GM19328 (cell line): ENCODE measurements at regions not wholly inside any gene's neighbourhood (a gene's known extent, or its start where the extent isn't known, plus 50 kb on each side); places are given as distances from the start of the nearest gene placed in this dataset.

Experiments used
- ATAC-seq: cut with Tn5 transposase; IDR thresholded peaks from one replicate; pipeline ENCODE4 v1.9.1; 2021; ENCODE audit warnings: mild to moderate bottlenecking, moderate library complexity; ENCODE audit not compliant: unreplicated experiment

GRCh38 chr2:898319-898718, 52.3 kb upstream of the SNTG2 start:
- ATAC-seq = no peak

DNA sequence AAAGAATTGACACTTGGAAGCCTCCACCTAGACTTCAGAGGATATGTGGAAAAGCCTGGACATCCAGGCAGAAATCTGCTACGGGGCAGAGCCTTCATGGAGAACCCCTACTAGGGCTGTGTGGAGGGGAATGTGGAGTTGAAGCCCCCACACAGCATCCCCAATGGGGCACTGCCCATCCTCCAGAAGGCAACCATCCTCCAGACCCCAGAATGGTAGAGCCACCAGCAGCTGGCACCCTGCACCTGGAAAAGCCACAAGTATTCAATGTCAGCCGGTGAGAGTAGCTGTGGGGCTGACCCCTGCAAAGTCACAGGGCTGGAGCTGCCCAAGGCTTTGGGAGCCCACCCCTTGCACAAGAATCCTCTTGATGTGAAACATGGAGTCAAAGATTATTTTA, 53.6 kb upstream of the SNTG2 start:
- no peak for ATAC-seq

DNA sequence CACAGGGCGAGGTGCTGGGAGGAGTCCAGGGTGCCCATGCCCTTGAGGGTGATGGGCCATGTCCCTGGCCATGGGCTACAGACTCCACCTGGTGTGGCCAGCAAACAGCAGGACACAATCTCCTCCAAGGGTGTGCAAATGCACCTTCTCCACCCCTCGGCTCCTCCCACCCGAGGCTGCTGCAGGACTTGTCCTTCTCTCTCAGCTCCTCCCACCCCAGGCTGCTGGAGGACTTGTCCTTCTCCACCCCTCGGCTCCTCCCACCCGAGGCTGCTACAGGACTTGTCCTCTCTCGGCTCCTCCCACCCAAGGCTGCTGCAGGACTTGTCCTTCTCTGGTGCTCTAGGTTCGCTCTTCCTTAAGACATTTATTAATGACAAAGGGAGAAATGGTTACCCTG, 57.3 kb upstream of the SNTG2 start:
- no peak for ATAC-seq

GRCh38 chr2:892892-893291, 57.8 kb upstream of the SNTG2 start:
- ATAC-seq = no peak

DNA sequence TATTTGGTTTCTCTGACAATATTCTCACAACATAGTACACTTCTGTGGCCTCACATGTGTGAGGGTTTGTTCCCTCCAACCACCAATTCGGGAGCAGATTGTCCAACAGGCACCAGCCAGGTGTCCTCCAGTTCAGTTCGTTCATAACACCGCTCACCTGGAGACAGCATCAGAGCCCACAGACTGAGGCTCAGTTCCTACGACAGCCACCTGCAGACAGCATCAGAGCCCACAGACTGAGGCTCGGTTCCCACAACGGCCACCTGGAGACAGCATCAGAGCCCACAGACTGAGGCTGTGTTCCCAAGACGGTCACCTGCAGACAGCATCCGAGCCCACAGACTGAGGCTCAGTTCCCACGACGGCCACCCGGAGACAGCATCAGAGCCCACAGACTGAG, 58.2 kb upstream of the SNTG2 start:
- no peak for ATAC-seq

- ATAC-seq = no peak
Observed at GRCh38 chr2:891734-892133, 58.9 kb upstream of the SNTG2 start.

GRCh38 chr2:890791-891190, 59.9 kb upstream of the SNTG2 start:
- ATAC-seq = no peak

DNA sequence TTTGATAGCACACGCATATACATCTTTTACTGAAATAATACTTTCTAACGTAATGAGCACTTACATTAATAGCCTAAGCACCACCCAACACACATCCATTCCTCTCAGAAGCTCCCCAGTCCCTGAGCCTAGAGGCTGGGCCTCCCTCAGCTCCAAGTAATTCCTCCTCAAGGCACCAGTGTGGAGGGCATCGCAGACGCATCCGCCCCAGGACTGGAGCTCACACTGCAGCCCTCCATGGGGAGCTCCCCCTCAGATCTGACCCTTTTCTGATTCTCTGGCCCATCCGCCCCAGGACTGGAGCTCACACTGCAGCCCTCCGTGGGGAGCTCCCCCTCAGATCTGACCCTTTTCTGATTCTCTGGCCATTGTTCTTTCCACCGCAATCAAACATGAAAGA, 60.4 kb upstream of the SNTG2 start:
- ATAC-seq = no peak

- ATAC-seq = no peak
Observed at GRCh38 chr2:888906-889566, 61.6 kb upstream of the SNTG2 start.

- ATAC-seq = no peak
Observed at GRCh38 chr2:888211-888801, 62.3 kb upstream of the SNTG2 start.

DNA sequence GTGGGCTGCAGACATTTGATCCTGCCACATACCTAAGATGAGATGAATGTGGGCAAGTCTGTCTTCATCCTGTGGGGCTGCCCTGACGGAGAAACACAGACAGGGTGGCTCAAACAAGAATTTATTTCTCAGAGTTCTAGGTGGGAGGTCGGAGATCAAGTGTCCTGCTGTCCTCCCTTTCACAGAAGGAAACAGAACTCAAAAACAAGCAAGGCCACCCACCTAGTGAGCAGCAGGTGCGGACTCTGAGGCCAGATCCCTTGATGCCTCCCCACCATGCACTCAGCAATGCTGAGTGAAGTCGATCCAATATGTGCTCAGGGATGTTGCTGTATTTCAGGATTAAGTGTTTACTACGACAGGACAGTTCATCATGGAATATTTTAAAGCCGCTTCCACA, 63.0 kb upstream of the SNTG2 start:
- ATAC-seq = no peak

- ATAC-seq = no peak
Observed at GRCh38 chr2:886072-887022, 64.3 kb upstream of the SNTG2 start.

GRCh38 chr2:885230-886071, 65.2 kb upstream of the SNTG2 start:
- no peak for ATAC-seq

DNA sequence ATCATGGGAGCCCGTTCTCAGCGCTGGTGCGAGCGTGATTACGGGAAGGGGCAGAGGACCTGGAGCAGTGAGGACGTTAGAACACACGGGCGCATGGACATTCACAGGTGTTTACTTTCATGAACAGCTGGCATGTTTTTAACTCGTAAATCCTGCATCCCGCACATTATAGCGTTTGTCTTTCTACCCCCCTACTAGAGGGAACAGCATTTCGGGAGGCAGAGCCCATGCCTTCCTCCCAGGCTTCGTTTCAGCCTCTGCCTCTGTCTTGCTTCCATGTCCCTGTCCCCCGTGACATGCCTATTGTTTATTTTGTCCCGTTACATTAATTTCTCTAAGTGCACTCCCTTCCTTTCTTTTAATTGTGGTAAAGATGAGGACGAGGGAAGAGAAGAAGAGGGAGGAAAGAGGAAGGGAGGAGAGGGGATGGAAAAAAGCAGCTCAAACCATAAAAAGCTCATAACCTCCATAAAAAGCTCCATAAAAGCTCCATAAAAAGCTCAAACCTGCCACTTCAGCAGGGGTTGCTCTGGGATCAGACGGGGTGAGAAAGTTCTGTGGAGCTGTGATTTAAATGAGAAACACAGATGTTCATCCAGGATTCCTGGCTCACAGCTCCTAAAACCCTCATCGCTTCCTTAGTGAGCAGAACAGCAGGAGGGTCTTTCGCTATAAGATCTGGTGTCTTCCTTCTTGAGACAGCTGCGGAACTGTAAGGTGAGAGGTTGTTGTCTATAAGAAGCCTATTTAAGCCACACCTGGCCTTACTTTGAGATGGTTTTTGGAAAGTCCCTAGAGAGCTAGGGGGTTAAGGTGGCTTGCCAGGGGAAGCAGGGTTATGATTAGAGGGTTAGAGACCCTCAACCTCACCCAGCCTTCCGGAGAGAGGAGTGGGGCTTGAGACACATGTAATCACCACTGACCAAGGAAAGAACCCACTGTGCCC, 66.6 kb upstream of the SNTG2 start:
- ATAC-seq = no peak

- ATAC-seq = no peak
Observed at GRCh38 chr2:883260-883802, 67.3 kb upstream of the SNTG2 start.

DNA sequence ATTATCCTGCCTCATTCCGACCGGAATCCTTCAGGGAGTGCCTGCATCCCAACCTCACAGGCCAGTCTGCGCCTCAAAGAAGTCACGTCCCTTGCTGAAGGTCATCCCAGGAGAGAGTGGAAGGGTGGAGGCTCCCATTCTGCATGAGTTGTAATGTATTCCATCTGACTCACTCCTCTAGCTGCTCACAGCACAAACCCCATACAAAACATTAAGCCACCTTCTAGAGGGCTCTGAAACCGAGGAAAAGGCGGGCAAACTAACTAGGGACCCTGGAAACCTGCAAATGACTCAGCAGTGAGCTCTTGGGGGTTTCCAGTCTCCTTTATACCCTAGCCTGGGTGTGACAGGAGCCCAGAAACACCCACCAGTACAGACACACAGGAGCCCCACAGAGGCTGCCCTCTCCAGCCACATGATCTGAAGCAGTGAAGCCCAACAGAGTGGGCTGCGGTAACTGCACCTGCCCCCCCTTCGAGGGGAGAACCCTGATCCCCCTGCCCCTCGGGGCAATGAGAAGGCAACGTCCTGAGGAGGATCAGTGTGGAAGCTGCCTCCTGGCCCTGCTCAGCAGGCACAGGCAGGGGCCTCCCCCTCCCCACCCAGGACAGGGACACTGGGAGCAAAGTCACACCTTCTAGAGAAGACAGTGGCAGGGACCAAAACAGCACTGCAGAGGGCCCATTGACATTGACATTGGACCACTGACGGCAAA, 69.3 kb upstream of the SNTG2 start:
- no peak for ATAC-seq

- ATAC-seq = no peak
Observed at GRCh38 chr2:880201-880970, 70.3 kb upstream of the SNTG2 start.

GRCh38 chr2:879540-879939, 71.1 kb upstream of the SNTG2 start:
- ATAC-seq = no peak
